ENCODE measurements at regions not wholly inside any gene's neighbourhood (a gene's known extent, or its start where the extent isn't known, plus 50 kb on each side); places are given as distances from the start of the nearest gene placed in this dataset.

DNA sequence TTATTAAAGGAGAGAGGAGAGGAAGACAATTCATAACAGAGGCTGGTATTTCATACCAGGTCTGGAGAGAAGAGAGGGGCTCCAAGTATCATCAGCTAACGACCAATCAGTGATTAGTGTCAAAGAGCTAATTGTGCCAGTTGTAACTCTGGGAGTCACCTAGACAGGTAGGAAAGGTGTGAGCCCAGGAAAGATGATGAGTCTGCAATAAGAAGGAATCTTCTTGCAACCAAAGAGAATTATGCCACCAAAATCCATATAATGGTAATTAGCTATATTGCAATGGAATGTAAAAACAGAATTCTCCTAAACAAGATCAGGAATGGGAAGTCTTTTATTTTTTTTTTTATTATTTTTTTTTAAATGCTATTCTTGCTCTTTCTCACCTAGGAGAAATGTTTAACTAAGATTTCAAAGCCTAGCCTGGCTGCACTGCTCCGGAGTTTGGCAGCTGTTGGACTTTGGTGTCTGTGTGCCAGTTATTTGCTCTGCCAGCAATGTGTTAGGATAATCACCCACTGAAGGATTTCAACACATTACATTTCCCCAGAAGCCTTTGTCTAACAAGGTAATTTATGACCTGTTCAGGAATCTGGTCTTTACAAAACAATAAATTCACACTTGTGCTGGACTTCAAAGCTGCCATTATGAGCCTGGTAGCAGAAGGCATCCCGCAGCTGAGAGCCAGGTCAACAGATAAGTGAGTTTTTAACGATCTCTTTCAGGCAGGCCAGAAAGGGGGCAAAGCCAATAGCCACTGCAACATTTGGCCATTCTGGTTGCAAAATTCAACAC lies 89.4 kb downstream of the FOXB1 start:
- TF ChIP-seq, protein P1, sequence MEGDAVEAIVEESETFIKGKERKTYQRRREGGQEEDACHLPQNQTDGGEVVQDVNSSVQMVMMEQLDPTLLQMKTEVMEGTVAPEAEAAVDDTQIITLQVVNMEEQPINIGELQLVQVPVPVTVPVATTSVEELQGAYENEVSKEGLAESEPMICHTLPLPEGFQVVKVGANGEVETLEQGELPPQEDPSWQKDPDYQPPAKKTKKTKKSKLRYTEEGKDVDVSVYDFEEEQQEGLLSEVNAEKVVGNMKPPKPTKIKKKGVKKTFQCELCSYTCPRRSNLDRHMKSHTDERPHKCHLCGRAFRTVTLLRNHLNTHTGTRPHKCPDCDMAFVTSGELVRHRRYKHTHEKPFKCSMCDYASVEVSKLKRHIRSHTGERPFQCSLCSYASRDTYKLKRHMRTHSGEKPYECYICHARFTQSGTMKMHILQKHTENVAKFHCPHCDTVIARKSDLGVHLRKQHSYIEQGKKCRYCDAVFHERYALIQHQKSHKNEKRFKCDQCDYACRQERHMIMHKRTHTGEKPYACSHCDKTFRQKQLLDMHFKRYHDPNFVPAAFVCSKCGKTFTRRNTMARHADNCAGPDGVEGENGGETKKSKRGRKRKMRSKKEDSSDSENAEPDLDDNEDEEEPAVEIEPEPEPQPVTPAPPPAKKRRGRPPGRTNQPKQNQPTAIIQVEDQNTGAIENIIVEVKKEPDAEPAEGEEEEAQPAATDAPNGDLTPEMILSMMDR (IDR thresholded peaks at IDR 0.05; ENCODE audit: insufficient read depth, low read depth, low read length): no peak
- no peak for TF ChIP-seq EZH2 (IDR thresholded peaks at IDR 0.05; ENCODE audit: insufficient read depth, low read length)
